IMR-90 (cell line): ENCODE measurements at regions not wholly inside any gene's neighbourhood (a gene's known extent, or its start where the extent isn't known, plus 50 kb on each side); places are given as distances from the start of the nearest gene placed in this dataset.

Source experiments
- ATAC-seq: fragments of 200-7000 bp; cut with Tn5 transposase; 2 replicates; pipeline ENCODE4 v1.9.1; 2020; ENCODE audit warnings: low read depth, mild to moderate bottlenecking, moderate library complexity
- BruUV-seq: library from RNA; stranded (reverse); fragments of 400-500 nt; replicated peaks from 2 replicates; lab custom pipeline; 2021; lab: Mats Ljungman, UMichigan
- CTCF ChIA-PET: fragments of 300-600 bp; formaldehyde crosslinking; extraction: SDS; loops from one replicate; lab custom pipeline; 2021; ENCODE audit warnings: antibody characterized with exemption; lab: Yijun Ruan, JAX
- POLR2A ChIA-PET: fragments of 300-600 bp; sonication (Branson Sonifier 250); formaldehyde crosslinking; loops from one replicate; lab custom pipeline; 2022; ENCODE audit warnings: antibody characterized with exemption; ENCODE audit not compliant: unreplicated experiment; lab: Charles Lee
- DNase-seq: peaks from one replicate; pipeline ENCODE4 v3.0.0; 2013
- H2AFZ ChIP-seq: replicated peaks from 2 replicates; pipeline ENCODE3; 2013; ENCODE audit warnings: low read length, mild to moderate bottlenecking; ENCODE audit not compliant: poor library complexity
- H2AK5ac ChIP-seq: 2 replicates; pipeline ENCODE4 v1.6.1; 2013; ENCODE audit warnings: low read depth, low read length, inconsistent platforms
- H2AK9ac ChIP-seq: replicated peaks from 2 replicates; pipeline ENCODE3; 2013; ENCODE audit warnings: mild to moderate bottlenecking, low read depth, low read length, moderate library complexity; ENCODE audit not compliant: poor library complexity
- H2BK120ac ChIP-seq: 2 replicates; pipeline ENCODE4 v1.6.1; 2013; ENCODE audit warnings: low read depth, low read length, inconsistent platforms
- H2BK15ac ChIP-seq: 3 replicates; pipeline ENCODE4 v1.6.1; 2013; ENCODE audit warnings: low read depth, low read length, inconsistent platforms
- H2BK20ac ChIP-seq: 2 replicates; pipeline ENCODE4 v1.6.1; 2013; ENCODE audit warnings: low read depth, mild to moderate bottlenecking, inconsistent platforms, low read length, moderate library complexity
- H2BK5ac ChIP-seq: 2 replicates; pipeline ENCODE4 v1.6.1; 2013; ENCODE audit warnings: mild to moderate bottlenecking, low read depth, low read length, inconsistent platforms; ENCODE audit not compliant: poor library complexity, severe bottlenecking
- H3K14ac ChIP-seq: replicated peaks from 2 replicates; pipeline ENCODE4 v1.6.1; 2013; ENCODE audit warnings: low read depth, low read length, inconsistent platforms
- H3K18ac ChIP-seq: 2 replicates; pipeline ENCODE4 v1.6.1; 2013; ENCODE audit warnings: low read depth, low read length, control low read depth
- H3K23ac ChIP-seq: 2 replicates; pipeline ENCODE4 v1.6.1; 2013; ENCODE audit warnings: low read depth, low read length, inconsistent platforms
- H3K27ac ChIP-seq: 2 replicates; pipeline ENCODE4 v1.5.1; 2013; ENCODE audit warnings: mild to moderate bottlenecking, control low read depth, low read length; ENCODE audit not compliant: insufficient read depth
- H3K27me3 ChIP-seq: 2 replicates; pipeline ENCODE4 v1.6.1; 2013; ENCODE audit warnings: low read length; ENCODE audit not compliant: control insufficient read depth, insufficient read depth
- H3K36me3 ChIP-seq: 2 replicates; pipeline ENCODE4 v1.6.1; 2013; ENCODE audit warnings: low read length, mixed read lengths; ENCODE audit not compliant: control insufficient read depth, insufficient read depth
- H3K4ac ChIP-seq: 2 replicates; pipeline ENCODE4 v1.6.1; 2013; ENCODE audit warnings: low read depth, low read length, inconsistent platforms
- H3K4me1 ChIP-seq: 2 replicates; pipeline ENCODE4 v1.6.1; 2013; ENCODE audit warnings: low read length, mixed read lengths; ENCODE audit not compliant: control insufficient read depth, insufficient read depth
- H3K4me2 ChIP-seq: 2 replicates; pipeline ENCODE4 v1.6.1; 2013; ENCODE audit warnings: low read depth, mild to moderate bottlenecking, control low read depth, low read length, moderate library complexity
- H3K4me3 ChIP-seq: 2 replicates; pipeline ENCODE4 v1.5.1; 2013; ENCODE audit warnings: low read depth, mild to moderate bottlenecking, control low read depth, low read length, moderate library complexity; ENCODE audit not compliant: insufficient read depth
- H3K56ac ChIP-seq: 2 replicates; pipeline ENCODE4 v1.6.1; 2013; ENCODE audit warnings: low read length, inconsistent platforms; ENCODE audit not compliant: insufficient read depth; ENCODE audit errors: extremely low read depth
- H3K79me1 ChIP-seq, 2 experiments: 2 replicates each; pipeline ENCODE4 v1.6.1; 2013; ENCODE audit warnings: low read length in 2 of 2, inconsistent platforms in 1 of 2, low read depth in 1 of 2
- H3K9ac ChIP-seq: 2 replicates; pipeline ENCODE4 v1.6.1; 2013; ENCODE audit warnings: low read depth, low read length, control low read depth
- H3K9me1 ChIP-seq: 2 replicates; pipeline ENCODE4 v1.6.1; 2013; ENCODE audit warnings: low read length, inconsistent platforms; ENCODE audit not compliant: insufficient read depth
- H3K9me3 ChIP-seq: 2 replicates; pipeline ENCODE4 v1.6.1; 2013; ENCODE audit warnings: low read length; ENCODE audit not compliant: control insufficient read depth, insufficient read depth
- H4K20me1 ChIP-seq: 2 replicates; pipeline ENCODE4 v1.6.1; 2013; ENCODE audit warnings: low read length, inconsistent platforms; ENCODE audit not compliant: insufficient read depth
- H4K5ac ChIP-seq: 2 replicates; pipeline ENCODE4 v1.6.1; 2013; ENCODE audit warnings: mild to moderate bottlenecking, low read depth, low read length, control low read depth
- H4K8ac ChIP-seq, 2 experiments: 2 replicates each; pipeline ENCODE4 v1.6.1; 2013; ENCODE audit warnings: low read depth in 2 of 2, low read length in 2 of 2, control low read depth in 1 of 2, inconsistent platforms in 1 of 2
- H4K91ac ChIP-seq: 2 replicates; pipeline ENCODE4 v1.6.1; 2013; ENCODE audit warnings: low read depth, low read length, inconsistent platforms; ENCODE audit not compliant: insufficient read depth
- BHLHE40 ChIP-seq: fragments of 150-350 bp; IDR thresholded peaks from 2 replicates; pipeline ENCODE4 v1.6.1; 2016; ENCODE audit warnings: mild to moderate bottlenecking, low read depth, low read length
- CEBPB ChIP-seq: IDR thresholded peaks from 2 replicates; pipeline ENCODE4 v1.6.1; 2012; ENCODE audit warnings: low read depth, low read length, improper control_type of control experiment
- CHD1 ChIP-seq: IDR thresholded peaks from 2 replicates; pipeline ENCODE4 v1.6.1; 2012; ENCODE audit warnings: low read depth, low read length, improper control_type of control experiment
- FOS ChIP-seq: fragments of 150-350 bp; IDR thresholded peaks from 2 replicates; pipeline ENCODE4 v1.6.1; 2016; ENCODE audit warnings: low read depth, low read length
- MAFK ChIP-seq: IDR thresholded peaks from 2 replicates; pipeline ENCODE4 v1.6.1; 2012; ENCODE audit warnings: low read depth, low read length, improper control_type of control experiment
- MAZ ChIP-seq: IDR thresholded peaks from 2 replicates; pipeline ENCODE4 v1.6.1; 2012; ENCODE audit warnings: low read depth, mild to moderate bottlenecking, low read length, improper control_type of control experiment, moderate library complexity, borderline replicate concordance
- MXI1 ChIP-seq: IDR thresholded peaks from 2 replicates; pipeline ENCODE4 v1.6.1; 2012; ENCODE audit warnings: low read depth, mild to moderate bottlenecking, low read length, moderate library complexity, borderline replicate concordance
- NFE2L2 ChIP-seq: fragments of 150-350 bp; IDR thresholded peaks from 2 replicates; pipeline ENCODE4 v1.6.1; 2016; ENCODE audit warnings: low read depth, mild to moderate bottlenecking, low read length
- POLR2A ChIP-seq: IDR thresholded peaks from 2 replicates; pipeline ENCODE4 v1.6.1; 2012; ENCODE audit warnings: mild to moderate bottlenecking, low read depth, low read length
- RAD21 ChIP-seq: IDR thresholded peaks from 2 replicates; pipeline ENCODE4 v1.6.1; 2012; ENCODE audit warnings: low read length, improper control_type of control experiment
- SMC3 ChIP-seq: fragments of 150-350 bp; IDR thresholded peaks from 2 replicates; pipeline ENCODE4 v1.6.1; 2016; ENCODE audit warnings: low read depth, mild to moderate bottlenecking, antibody characterized with exemption, low read length, moderate library complexity
- whole genome bisulfite sequencing, 2 experiments: methylation state at CpG; one replicate each; pipeline versions ENCODE4 v1.1.5 to v1.1.7; 2013; ENCODE audit warnings: missing lambda C conversion rate in 2 of 2; ENCODE audit not compliant: insufficient read length in 1 of 2; ENCODE audit errors: extremely low coverage in 2 of 2; 5-methylcytosine and 5-hydroxymethylcytosine counted together
- dilution Hi-C: fragments of 300-500 bp; cut with HindIII; formaldehyde crosslinking; loops from one replicate; pipeline ENCODE4 v1.14.3; 2018; ENCODE audit warnings: low sequenced_read_pairs; ENCODE audit not compliant: unreplicated experiment
- in situ Hi-C: fragments of 300-500 bp; cut with MboI; formaldehyde crosslinking; loops from 3 replicates; pipeline ENCODE4 v1.14.3; 2019; ENCODE audit warnings: low sequenced_read_pairs, inconsistent platforms, mixed read lengths
- intact Hi-C: fragments of 100-400 bp; cut with micrococcal nuclease; formaldehyde crosslinking; loops from 2 replicates; pipeline ENCODE4 v1.10.0; 2022
- TF ChIP-seq, protein P1 (sequence below): conservative IDR thresholded peaks from 2 replicates; pipeline ENCODE4 v1.5.1; 2012; ENCODE audit warnings: mild to moderate bottlenecking, low read depth, low read length, improper control_type of control experiment
- TF ChIP-seq, protein P2 (sequence below): fragments of 150-350 bp; IDR thresholded peaks from 2 replicates; pipeline ENCODE4 v1.6.1; 2016; ENCODE audit warnings: low read depth, mild to moderate bottlenecking, low read length, moderate library complexity, borderline replicate concordance

DNA sequence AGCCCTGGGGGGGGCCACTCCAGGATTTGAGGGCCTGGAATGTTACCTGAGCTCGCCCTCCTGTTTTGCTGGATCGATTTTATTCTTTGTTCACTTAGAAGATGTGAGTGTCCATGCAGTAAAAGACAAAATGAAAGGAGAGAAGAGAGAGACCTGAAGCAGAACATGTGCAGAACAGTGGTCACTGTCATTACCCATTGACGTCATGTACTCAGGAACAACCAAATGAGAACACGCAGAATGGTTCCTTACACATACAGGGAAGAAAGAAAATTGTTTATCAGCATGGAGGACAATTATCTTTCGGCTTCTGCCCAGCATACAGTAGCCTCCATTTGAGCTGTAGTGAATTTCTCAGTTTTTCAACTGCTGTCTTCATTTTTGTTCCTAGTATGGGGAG is 258.1 kb downstream of the FNDC1 start:
- WGBS, 2 experiments = no CpG with 5 or more reads among the region's 5 CpGs
- Histone ChIP-seq H2BK120ac (no peak overlapping the region), H3K9me1 (no peaks in the 10 kb centered on the region), H2BK15ac (no peak overlapping the region), H2AK5ac (no peak overlapping the region), H3K23ac (no peak overlapping the region), H2AK9ac (no peak overlapping the region), H3K56ac (no peak overlapping the region), H4K20me1 (no peaks in the 10 kb centered on the region), H2BK20ac (no peak overlapping the region), H3K4me1 (no peaks in the 10 kb centered on the region), H3K4me2 (no peak overlapping the region), H3K9ac (no peak overlapping the region), H3K36me3 (no peaks in the 10 kb centered on the region), H2AFZ (no peak overlapping the region), H3K27me3 (no peaks in the 10 kb centered on the region), H4K91ac (no peak overlapping the region), H2BK5ac (no peak overlapping the region), H4K8ac (no peak overlapping the region), H3K18ac (no peak overlapping the region), H3K79me1 (no peaks in the 10 kb centered on the region), H3K27ac (no peak overlapping the region), H3K9me3 (peaks cover 3% of the 10 kb centered on the region; the same call in 1 of the 2 replicates), H4K5ac (no peak overlapping the region), H3K14ac (no peak overlapping the region), H3K4ac (no peak overlapping the region), H3K4me3 (no peak overlapping the region)
- CTCF ChIA-PET = no interaction called here
- dilution Hi-C loops = no loop called here
- POLR2A ChIA-PET = no interaction called here
- intact Hi-C loops = no loop called here
- in situ Hi-C loops = no loop called here
- no TSS peak for BruUV-seq
- DNase-seq (no peak), ATAC-seq (no peak)
- TF ChIP-seq CEBPB (no peak), MAFK (no peak), BHLHE40 (no peak), NFE2L2 (no peak), POLR2A (no peak), MXI1 (no peak), FOS (no peak), CHD1 (no peak), SMC3 (no peak), RAD21 (no peak), MAZ (no peak)
- TF ChIP-seq, protein P1, sequence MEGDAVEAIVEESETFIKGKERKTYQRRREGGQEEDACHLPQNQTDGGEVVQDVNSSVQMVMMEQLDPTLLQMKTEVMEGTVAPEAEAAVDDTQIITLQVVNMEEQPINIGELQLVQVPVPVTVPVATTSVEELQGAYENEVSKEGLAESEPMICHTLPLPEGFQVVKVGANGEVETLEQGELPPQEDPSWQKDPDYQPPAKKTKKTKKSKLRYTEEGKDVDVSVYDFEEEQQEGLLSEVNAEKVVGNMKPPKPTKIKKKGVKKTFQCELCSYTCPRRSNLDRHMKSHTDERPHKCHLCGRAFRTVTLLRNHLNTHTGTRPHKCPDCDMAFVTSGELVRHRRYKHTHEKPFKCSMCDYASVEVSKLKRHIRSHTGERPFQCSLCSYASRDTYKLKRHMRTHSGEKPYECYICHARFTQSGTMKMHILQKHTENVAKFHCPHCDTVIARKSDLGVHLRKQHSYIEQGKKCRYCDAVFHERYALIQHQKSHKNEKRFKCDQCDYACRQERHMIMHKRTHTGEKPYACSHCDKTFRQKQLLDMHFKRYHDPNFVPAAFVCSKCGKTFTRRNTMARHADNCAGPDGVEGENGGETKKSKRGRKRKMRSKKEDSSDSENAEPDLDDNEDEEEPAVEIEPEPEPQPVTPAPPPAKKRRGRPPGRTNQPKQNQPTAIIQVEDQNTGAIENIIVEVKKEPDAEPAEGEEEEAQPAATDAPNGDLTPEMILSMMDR = no peak
- TF ChIP-seq, protein P2, sequence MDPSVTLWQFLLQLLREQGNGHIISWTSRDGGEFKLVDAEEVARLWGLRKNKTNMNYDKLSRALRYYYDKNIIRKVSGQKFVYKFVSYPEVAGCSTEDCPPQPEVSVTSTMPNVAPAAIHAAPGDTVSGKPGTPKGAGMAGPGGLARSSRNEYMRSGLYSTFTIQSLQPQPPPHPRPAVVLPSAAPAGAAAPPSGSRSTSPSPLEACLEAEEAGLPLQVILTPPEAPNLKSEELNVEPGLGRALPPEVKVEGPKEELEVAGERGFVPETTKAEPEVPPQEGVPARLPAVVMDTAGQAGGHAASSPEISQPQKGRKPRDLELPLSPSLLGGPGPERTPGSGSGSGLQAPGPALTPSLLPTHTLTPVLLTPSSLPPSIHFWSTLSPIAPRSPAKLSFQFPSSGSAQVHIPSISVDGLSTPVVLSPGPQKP = no peak
